ENCODE measurements at regions not wholly inside any gene's neighbourhood (a gene's known extent, or its start where the extent isn't known, plus 50 kb on each side); places are given as distances from the start of the nearest gene placed in this dataset.

- no peak for DNase-seq (ENCODE audit: extremely low spot score)
- ChIA-PET CTCF (no interaction called here), POLR2A (no interaction called here)
- TF ChIP-seq CTCF (IDR thresholded peaks at IDR 0.05; ENCODE audit: control extremely low read depth, extremely low read depth, low read depth, missing control alignments): no peak
These were observed 988.3 kb downstream of the TLE1 start for GRCh38 chr9:80701061-80701460.

- no peak for DNase-seq (ENCODE audit: extremely low spot score)
- TF ChIP-seq CTCF (IDR thresholded peaks at IDR 0.05; ENCODE audit: control extremely low read depth, extremely low read depth, low read depth, missing control alignments): no peak
- CTCF ChIA-PET: interaction anchor here (0.9 kb wide), 1 partner anchor 22 kb away, joined by 3 read pairs; no protein-coding TSS in a partner anchor
- POLR2A ChIA-PET: no interaction called here
These were observed 989.8 kb downstream of the TLE1 start for GRCh38 chr9:80699511-80699998.

- CTCF ChIA-PET: interaction anchor here (0.9 kb wide), 1 partner anchor 22 kb away, joined by 3 read pairs; no protein-coding TSS in a partner anchor
- no peak for TF ChIP-seq CTCF (IDR thresholded peaks at IDR 0.05; ENCODE audit: control extremely low read depth, extremely low read depth, low read depth, missing control alignments)
- POLR2A ChIA-PET: no interaction called here
- DNase-seq (ENCODE audit: extremely low spot score): no peak
These were observed 990.5 kb downstream of the TLE1 start for GRCh38 chr9:80698725-80699410.

GRCh38 chr9:80692751-80693150 lies 996.6 kb downstream of the TLE1 start:
- no peak for TF ChIP-seq CTCF (IDR thresholded peaks at IDR 0.05; ENCODE audit: control extremely low read depth, extremely low read depth, low read depth, missing control alignments)
- CTCF ChIA-PET: no interaction called here
- POLR2A ChIA-PET: no interaction called here

GRCh38 chr9:80691229-80691628 lies 998.1 kb downstream of the TLE1 start:
- CTCF ChIA-PET: no interaction called here
- DNase-seq (ENCODE audit: extremely low spot score): no peak
- POLR2A ChIA-PET: no interaction called here
- no peak for TF ChIP-seq CTCF (IDR thresholded peaks at IDR 0.05; ENCODE audit: control extremely low read depth, extremely low read depth, low read depth, missing control alignments)

More at GRCh38 chr9:80692751-80693150, 996.6 kb downstream of the TLE1 start:
- no peak for DNase-seq (ENCODE audit: extremely low spot score)

- TF ChIP-seq CTCF (IDR thresholded peaks at IDR 0.05; ENCODE audit: control extremely low read depth, extremely low read depth, low read depth, missing control alignments): no peak
- ChIA-PET POLR2A (no interaction called here), CTCF (interaction anchor here (1.1 kb wide), 1 partner anchor 15 kb away, joined by 4 read pairs; no protein-coding TSS in a partner anchor)
- DNase-seq (ENCODE audit: extremely low spot score): no peak
These were observed 998.9 kb downstream of the TLE1 start for GRCh38 chr9:80690349-80690939.

Measured in GM10248 (cell line).